Fibroblast of mammary gland (primary cell): ENCODE measurements at regions not wholly inside any gene's neighbourhood (a gene's known extent, or its start where the extent isn't known, plus 50 kb on each side); places are given as distances from the start of the nearest gene placed in this dataset.

Experiments used
- DNase-seq: peaks from one replicate; pipeline ENCODE4 v3.0.0-alpha.2; 2010; ENCODE audit warnings: low read depth
- H3K4me3 ChIP-seq: 2 replicates; pipeline ENCODE4 v1.5.1; 2011; ENCODE audit warnings: low read depth, mild to moderate bottlenecking, low read length, moderate library complexity; ENCODE audit not compliant: control insufficient read depth
- CTCF ChIP-seq: conservative IDR thresholded peaks from 2 replicates; pipeline ENCODE4 v1.5.1; 2011; ENCODE audit warnings: low read depth, low read length, inconsistent platforms; ENCODE audit not compliant: control insufficient read depth, insufficient read depth

DNA sequence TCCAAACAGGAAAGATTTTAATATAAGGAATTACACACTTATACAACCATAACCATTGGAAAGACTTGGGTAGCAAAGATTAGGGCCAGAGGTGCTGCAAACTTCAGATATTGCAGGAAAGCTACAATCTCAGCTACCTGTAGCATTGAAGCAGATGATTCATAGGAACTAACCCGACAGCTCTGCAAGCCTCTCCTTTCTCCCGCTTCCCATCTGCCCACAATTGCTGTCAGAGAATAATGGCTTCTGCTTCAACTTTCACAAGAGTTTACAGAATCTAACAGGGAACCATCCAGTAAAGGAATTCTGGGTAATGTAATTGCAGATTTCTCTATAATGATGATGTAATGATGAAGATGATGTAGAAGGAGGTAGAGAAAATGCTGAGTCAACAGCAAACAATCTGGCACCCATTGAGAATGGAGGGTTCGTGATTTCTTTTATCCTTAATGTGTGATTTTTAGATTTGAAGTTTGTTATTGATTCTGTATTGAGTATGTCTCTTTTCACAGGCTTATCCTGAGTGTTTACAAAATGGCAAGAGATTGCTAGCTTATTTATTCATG is 70.8 kb upstream of the USP47 start:
- no peak for DNase-seq
- no peak for TF ChIP-seq CTCF
- no peak overlapping the region for H3K4me3 ChIP-seq

DNA sequence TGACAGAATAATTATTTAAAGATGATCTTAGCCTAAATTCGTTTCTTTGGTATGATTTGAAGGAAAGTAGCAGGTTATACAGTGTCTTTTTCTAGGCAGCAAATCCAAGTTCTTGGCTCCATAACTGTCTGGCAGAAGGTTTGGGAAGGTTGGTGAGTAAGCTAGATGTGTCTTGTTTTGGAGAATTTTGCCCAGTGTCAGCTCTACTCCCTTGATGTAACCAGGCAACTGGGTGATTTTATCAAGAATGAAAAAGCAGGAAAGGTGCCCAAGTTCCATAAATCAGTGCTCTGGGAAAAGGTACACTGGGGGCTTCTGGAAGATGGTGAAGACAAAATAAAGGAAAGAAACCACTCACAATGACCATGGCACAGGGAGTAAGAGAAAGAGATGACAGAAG is 71.5 kb upstream of the USP47 start:
- DNase-seq, result no peak
- H3K4me3 ChIP-seq, result no peak overlapping the region
- no peak for TF ChIP-seq CTCF

GRCh38 chr11:11769782-11770181 is 72.0 kb upstream of the USP47 start:
- no peak overlapping the region for H3K4me3 ChIP-seq
- DNase-seq, result no peak
- TF ChIP-seq CTCF, result no peak

DNA sequence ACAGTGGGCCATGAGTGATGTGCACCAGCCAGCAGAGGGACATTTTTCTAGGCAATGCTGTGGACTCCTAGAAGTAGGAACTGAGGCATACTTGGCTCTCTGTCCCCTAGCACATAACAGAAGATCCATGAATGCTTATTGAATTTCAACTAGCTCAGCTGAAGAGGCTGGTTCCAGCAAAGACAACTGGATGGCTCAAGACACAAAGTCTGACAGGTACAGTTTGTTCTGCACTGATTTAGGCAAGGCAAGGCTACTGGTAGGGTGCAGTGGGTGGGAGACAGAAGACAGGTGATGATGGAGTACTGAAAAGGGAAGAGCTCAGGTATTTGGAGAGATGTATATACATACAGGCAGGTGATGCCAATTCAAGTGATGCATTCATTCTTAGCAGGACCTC is 72.4 kb upstream of the USP47 start:
- no peak for DNase-seq
- TF ChIP-seq CTCF, result no peak
- H3K4me3 ChIP-seq, result no peak overlapping the region

DNA sequence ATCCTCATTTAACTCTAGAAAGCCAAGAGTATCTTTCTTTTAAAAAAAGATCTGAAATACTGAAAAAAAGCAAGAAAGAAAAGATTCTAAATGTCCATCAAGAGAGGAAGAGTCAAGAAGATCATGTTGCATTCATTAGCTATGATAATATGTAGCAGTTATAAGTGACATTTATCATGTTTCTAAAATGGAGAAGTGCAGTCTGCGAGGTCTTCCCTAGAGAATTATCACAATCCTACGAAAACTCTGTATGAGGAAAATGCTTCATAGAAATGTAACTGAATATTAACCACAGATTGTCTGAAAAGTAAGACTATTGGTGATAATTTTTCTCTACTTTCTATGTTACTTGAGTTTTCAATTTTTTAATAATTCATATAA is 77.4 kb upstream of the USP47 start:
- TF ChIP-seq CTCF, result no peak
- H3K4me3 ChIP-seq, result no peak overlapping the region

GRCh38 chr11:11763796-11764422 is 77.9 kb upstream of the USP47 start:
- TF ChIP-seq CTCF, result no peak
- no peak overlapping the region for H3K4me3 ChIP-seq
- no peak for DNase-seq

More for the DNA sequence above, 77.4 kb upstream of the USP47 start:
- no peak for DNase-seq
